Gastroesophageal sphincter (tissue), 4 donors: ENCODE measurements at regions not wholly inside any gene's neighbourhood (a gene's known extent, or its start where the extent isn't known, plus 50 kb on each side); places are given as distances from the start of the nearest gene placed in this dataset.
A peak's percentile ranks its signal among the peaks of the same experiment; 100 is the strongest.

Experiments used
- ATAC-seq: fragments of 150-250 bp; one replicate; pipeline ENCODE4 v1.9.1; 2016; ENCODE audit warnings: mild to moderate bottlenecking, moderate library complexity
- H3K27ac ChIP-seq, 4 donors: fragments of 200-600 bp; sonication (generic) in 3 of 4; 1 replicate in 3 of 4; 2 replicates in 1 of 4; pipeline ENCODE4 v1.5.1; 2016 to 2019
- H3K27me3 ChIP-seq: fragments of 200-600 bp; sonication (generic); one replicate; pipeline ENCODE4 v1.5.1; 2019
- H3K36me3 ChIP-seq, 2 donors: fragments of 200-600 bp; sonication (generic); one replicate each; pipeline ENCODE4 v1.5.1; 2019; ENCODE audit warnings: control low read depth in 1 of 2
- H3K4me1 ChIP-seq, 3 donors: fragments of 200-600 bp; sonication (generic); 1 replicate in 2 of 3; 2 replicates in 1 of 3; pipeline ENCODE4 v1.5.1; 2016 to 2019; ENCODE audit warnings: control low read depth in 2 of 3
- H3K4me3 ChIP-seq, 2 donors: fragments of 200-600 bp; sonication (generic); one replicate each; pipeline ENCODE4 v1.5.1; 2019; ENCODE audit warnings: mild to moderate bottlenecking in 1 of 2, moderate library complexity in 1 of 2
- H3K9me3 ChIP-seq, 3 donors: fragments of 200-600 bp; sonication (generic); one replicate each; pipeline ENCODE4 v1.5.1; 2017 to 2019; ENCODE audit warnings: control low read depth in 2 of 3
- EP300 ChIP-seq: sonication (generic); formaldehyde crosslinking; IDR thresholded peaks from one replicate; pipeline ENCODE4 v1.6.1; 2017; ENCODE audit warnings: antibody characterized with exemption, mild to moderate bottlenecking
- POLR2A ChIP-seq, 2 donors: fragments of 450-650 bp; IDR thresholded peaks; one replicate each; pipeline ENCODE4 v1.6.1; 2017; ENCODE audit warnings: antibody characterized with exemption in 2 of 2, mild to moderate bottlenecking in 2 of 2, moderate library complexity in 1 of 2
- POLR2AphosphoS5 ChIP-seq: sonication (generic); formaldehyde crosslinking; IDR thresholded peaks from one replicate; pipeline ENCODE4 v1.6.1; 2017; ENCODE audit warnings: antibody characterized with exemption
- WGBS, 2 donors: methylation state at CpG; one replicate each; pipeline ENCODE4 v1.1.5; 2018; ENCODE audit warnings: low coverage in 1 of 2; 5-methylcytosine and 5-hydroxymethylcytosine counted together
- TF ChIP-seq, protein P1 (sequence below), 4 experiments: fragments of 200-600 bp in 2 of 4; fragments of 450-650 bp in 2 of 4; sonication (generic) in 1 of 4; IDR thresholded peaks; one replicate each; pipeline ENCODE4 v1.5.1; 2017 to 2019; ENCODE audit warnings: antibody characterized with exemption in 4 of 4, mild to moderate bottlenecking in 2 of 4, moderate library complexity in 2 of 4

- no peaks in the 10 kb centered on the region for H3K36me3 ChIP-seq
- no peak for ATAC-seq
- WGBS, 2 donors, result 87% methylated on average over 1 of the region's 4 CpGs; no CpG with 5 or more reads in 1 of the 2 donors
- no peaks in the 10 kb centered on the region for H3K9me3 ChIP-seq
- no peak overlapping the region for H3K27ac ChIP-seq
- no peaks in the 10 kb centered on the region for H3K27me3 ChIP-seq
- H3K4me3 ChIP-seq, result no peak overlapping the region
- no peaks in the 10 kb centered on the region for H3K4me1 ChIP-seq
- no peak for TF ChIP-seq EP300
- TF ChIP-seq, protein P1, sequence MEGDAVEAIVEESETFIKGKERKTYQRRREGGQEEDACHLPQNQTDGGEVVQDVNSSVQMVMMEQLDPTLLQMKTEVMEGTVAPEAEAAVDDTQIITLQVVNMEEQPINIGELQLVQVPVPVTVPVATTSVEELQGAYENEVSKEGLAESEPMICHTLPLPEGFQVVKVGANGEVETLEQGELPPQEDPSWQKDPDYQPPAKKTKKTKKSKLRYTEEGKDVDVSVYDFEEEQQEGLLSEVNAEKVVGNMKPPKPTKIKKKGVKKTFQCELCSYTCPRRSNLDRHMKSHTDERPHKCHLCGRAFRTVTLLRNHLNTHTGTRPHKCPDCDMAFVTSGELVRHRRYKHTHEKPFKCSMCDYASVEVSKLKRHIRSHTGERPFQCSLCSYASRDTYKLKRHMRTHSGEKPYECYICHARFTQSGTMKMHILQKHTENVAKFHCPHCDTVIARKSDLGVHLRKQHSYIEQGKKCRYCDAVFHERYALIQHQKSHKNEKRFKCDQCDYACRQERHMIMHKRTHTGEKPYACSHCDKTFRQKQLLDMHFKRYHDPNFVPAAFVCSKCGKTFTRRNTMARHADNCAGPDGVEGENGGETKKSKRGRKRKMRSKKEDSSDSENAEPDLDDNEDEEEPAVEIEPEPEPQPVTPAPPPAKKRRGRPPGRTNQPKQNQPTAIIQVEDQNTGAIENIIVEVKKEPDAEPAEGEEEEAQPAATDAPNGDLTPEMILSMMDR (IDR thresholded peaks at IDR 0.05), result no peak
- no peak for TF ChIP-seq POLR2A (IDR thresholded peaks at IDR 0.05)
- no peak for TF ChIP-seq POLR2AphosphoS5
Measured at GRCh38 chr11:103727262-103727661, 309.2 kb upstream of the DDI1 start.

- TF ChIP-seq, protein P1 (IDR thresholded peaks at IDR 0.05), result no peak
- no peak for TF ChIP-seq POLR2AphosphoS5
- no peak for TF ChIP-seq POLR2A (IDR thresholded peaks at IDR 0.05)
- TF ChIP-seq EP300, result no peak
- Histone ChIP-seq H3K27ac (no peak overlapping the region), H3K4me3 (no peak overlapping the region), H3K4me1 (no peaks in the 10 kb centered on the region), H3K27me3 (no peaks in the 10 kb centered on the region), H3K9me3 (no peaks in the 10 kb centered on the region), H3K36me3 (no peaks in the 10 kb centered on the region)
- no peak for ATAC-seq
Measured at GRCh38 chr11:103729617-103730016, 306.8 kb upstream of the DDI1 start.

DNA sequence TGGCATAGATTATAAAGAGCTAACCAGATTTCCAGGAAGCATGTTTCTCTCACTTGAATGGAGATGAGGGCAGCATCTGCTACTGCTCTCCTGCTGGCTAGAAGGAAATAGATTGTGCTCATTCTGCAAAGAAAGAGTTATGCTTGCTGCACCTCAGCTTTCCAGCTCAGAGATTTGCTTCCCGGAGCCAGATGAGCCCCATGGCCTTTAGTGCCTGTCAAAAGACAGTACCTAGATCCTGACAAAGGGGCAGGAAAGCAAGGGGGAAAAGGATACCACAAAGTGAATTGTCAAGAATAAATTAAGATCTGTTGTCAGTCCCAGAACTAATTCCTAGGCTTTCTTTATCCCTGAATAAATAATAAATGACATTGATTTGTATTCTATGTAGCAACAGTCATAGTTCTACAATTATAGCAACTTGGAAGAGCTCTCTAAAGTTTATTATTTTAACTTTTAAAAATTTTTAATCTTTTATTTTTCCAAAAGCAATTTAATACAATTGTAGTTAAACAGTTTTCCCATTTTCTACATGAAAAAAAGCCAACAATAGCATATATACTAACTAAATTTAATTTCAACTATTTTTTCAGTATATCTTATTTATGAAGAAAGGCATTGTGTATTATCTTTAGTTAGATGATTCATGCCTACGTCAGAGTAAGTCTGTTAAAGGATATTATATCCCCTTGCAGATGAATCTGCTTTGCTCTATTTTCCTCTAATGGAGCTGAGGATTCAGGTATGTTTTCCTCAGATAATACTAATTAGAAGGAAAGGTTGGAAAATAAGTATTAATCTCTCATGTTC lies 306.1 kb upstream of the DDI1 start:
- WGBS, 2 donors, result 11 to 51% methylated on average over 2 of the region's 2 CpGs
- no peak overlapping the region for H3K4me3 ChIP-seq
- no peaks in the 10 kb centered on the region for H3K9me3 ChIP-seq
- peak; percentile 9 for TF ChIP-seq POLR2AphosphoS5
- TF ChIP-seq, protein P1 (IDR thresholded peaks at IDR 0.05), result no peak
- ATAC-seq, result no peak
- no peaks in the 10 kb centered on the region for H3K36me3 ChIP-seq
- no peaks in the 10 kb centered on the region for H3K4me1 ChIP-seq
- H3K27me3 ChIP-seq, result no peaks in the 10 kb centered on the region
- H3K27ac ChIP-seq, result no peak overlapping the region

DNA sequence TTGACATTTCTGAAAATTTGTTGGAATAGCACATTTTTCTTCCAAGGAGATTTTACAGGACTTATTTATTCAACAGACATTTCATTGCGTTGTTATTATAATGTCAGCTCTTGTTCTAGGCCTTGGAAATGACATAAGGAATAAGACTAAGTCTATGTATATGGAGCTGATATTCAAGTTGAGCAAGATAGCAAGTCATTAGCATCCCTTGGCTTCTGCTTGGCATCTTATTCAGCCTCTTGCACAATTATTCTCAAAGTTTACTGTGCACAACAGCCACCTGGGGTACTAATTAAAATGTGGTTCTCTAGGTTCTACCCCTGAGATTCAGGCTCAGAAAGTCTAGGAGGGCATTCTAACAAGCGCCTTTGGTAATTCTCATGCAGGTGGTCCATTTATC lies 304.8 kb upstream of the DDI1 start:
- Histone ChIP-seq H3K36me3 (no peaks in the 10 kb centered on the region), H3K4me3 (no peak overlapping the region), H3K27ac (no peak overlapping the region), H3K4me1 (peaks cover 0 to under 1% (median 0%) of the 10 kb centered on the region in 3 donors), H3K27me3 (no peaks in the 10 kb centered on the region), H3K9me3 (no peaks in the 10 kb centered on the region)
- ATAC-seq, result no peak
- TF ChIP-seq POLR2AphosphoS5 (no peak), POLR2A (IDR thresholded peaks at IDR 0.05) (no peak), EP300 (no peak)
- TF ChIP-seq, protein P1 (IDR thresholded peaks at IDR 0.05), result no peak
- WGBS, 2 donors, result 50% methylated on average over 2 of the region's 2 CpGs

DNA sequence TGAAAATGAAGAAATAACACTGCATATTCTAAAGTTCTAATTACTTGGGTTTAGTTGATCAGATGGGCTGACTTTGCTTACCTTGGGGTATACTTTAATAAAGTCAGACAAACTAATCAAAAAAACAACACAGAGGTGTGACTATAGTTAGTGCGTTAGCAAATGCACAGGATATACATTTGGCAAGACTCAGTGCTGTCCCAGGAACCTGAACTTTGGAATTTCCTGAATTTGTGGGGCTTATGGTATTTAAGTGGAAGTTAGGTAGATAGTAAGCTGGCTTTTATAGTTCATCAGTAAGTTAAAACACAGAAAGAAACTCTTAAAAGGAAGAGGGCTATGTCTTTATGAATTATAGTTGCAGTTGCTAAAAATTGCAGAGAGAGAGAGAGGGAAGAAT lies 302.6 kb upstream of the DDI1 start:
- TF ChIP-seq POLR2A (IDR thresholded peaks at IDR 0.05) (no peak), POLR2AphosphoS5 (no peak), EP300 (no peak)
- TF ChIP-seq, protein P1 (IDR thresholded peaks at IDR 0.05), result no peak
- Histone ChIP-seq H3K4me3 (no peak overlapping the region), H3K4me1 (peaks cover 0 to 13% (median 2%) of the 10 kb centered on the region in 3 donors), H3K27me3 (no peaks in the 10 kb centered on the region), H3K27ac (no peak overlapping the region), H3K36me3 (no peaks in the 10 kb centered on the region), H3K9me3 (no peaks in the 10 kb centered on the region)
- 78 to 79% methylated on average over 1 of the region's 1 CpG for WGBS, 2 donors
- ATAC-seq, result no peak
